ENCODE measurements at regions not wholly inside any gene's neighbourhood (a gene's known extent, or its start where the extent isn't known, plus 50 kb on each side); places are given as distances from the start of the nearest gene placed in this dataset.
"Not testable (repeated sequence)": the region's sequence is repeated elsewhere in the genome, so short reads cannot be mapped to it uniquely, and the experiment has no call there.

DNA sequence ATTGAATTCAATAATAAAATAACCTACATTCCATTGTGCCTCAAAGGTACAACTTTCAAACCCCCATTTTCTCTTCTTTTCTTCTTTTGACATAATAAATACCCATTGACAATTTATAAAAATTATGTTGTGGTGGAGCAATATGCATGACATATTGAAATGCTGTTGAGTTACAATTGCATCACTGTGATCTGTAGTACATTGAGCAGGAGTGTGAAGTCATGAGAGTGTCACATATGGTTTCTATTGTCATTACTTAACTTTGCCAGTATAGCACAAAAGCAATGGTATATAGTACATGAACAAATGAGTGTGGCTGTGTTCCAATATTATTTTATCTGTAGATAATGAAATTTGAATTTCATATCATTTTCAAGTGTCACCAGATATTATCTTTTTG lies 441.3 kb downstream of the GJA1 start:
- DNase-seq (ENCODE audit: low spot score), result no peak

DNA sequence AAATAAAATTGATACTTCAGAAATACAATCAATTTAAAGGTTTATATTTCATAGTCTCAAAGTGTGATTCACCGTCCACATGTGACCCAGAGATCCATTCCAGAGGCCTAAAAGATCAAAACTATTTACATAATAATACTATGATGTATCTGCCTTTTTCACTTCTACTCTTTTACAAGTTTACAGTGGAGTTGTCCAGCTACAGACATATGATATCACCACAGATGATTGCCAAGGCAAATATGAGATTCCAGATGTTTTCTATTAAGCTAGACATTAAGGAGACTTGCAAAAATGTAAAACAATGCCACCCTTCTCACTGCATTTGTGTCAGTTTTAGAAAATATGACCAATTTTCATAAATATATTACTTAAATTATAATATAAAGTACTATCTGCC lies 443.7 kb downstream of the GJA1 start:
- DNase-seq (ENCODE audit: low spot score), result no peak

DNA sequence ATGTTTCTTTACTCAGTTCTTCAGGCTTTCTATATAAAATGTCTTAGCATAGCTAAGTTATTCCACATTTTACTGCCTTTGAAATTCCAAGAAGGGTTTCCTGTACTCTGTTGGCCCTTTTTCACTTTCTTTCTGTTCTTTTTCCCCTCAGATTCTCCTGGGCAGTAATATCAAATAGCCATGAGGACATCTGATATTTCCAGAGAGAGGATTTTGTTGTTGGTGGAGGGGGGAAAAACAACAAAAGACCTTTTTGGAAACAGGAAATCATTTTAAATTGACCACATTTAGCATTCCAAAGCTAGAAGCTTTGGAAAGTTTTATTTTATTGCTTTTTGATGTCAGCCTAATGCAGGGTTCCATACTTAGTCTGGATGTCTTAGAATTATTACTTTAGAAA lies 445.4 kb downstream of the GJA1 start:
- no peak for DNase-seq (ENCODE audit: low spot score)

DNA sequence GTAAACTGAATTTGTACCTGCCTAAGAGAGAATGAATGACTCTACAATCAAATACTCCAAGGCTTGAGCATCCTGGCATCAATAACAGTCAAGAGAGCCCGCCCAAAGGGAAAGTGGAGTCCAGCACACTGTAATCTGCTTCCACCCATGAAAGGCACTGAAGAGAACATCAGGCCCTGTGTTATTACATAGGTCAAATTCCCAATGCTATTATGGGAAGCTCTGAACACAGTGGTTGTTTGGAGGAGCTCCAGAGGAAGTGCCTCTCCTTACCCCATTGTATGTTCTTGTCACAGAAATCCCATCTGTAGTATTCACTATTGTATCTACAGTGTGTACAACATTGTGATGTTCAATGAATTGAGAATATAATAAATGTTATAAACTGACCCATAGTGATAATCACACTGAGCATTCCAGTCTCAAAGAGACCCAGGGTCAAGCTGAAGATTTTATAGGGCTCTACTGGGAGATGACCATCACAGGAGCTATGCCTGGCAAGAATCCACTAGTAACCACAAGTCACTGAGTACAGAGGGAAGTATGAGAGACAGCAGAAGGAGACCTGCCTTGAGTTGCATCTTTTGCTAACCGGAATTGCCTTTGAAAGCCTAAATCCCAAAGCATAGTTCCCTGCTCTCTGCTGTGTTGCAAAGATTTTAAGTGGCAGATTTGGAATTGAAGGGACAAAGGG lies 446.7 kb downstream of the GJA1 start:
- DNase-seq (ENCODE audit: low spot score), result no peak

DNA sequence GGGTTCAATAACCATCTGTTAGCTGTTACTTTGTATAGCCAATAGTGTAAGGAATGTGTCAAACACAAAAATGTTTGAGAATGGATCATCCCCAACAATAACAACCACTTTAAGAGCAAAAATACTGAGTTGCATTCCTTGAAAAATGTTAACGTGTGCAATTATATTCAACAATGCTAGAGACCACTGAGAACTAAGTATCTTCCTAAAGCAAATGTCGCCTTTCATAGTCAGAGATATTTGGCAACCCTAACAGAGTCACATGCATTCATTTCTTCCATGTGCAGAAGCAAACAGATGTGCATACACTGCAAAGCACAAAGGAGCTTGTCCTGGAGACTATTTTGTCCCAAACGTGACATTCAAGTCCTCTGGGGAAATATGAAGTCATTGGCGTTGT lies 448.6 kb downstream of the GJA1 start:
- no peak for DNase-seq (ENCODE audit: low spot score)

DNA sequence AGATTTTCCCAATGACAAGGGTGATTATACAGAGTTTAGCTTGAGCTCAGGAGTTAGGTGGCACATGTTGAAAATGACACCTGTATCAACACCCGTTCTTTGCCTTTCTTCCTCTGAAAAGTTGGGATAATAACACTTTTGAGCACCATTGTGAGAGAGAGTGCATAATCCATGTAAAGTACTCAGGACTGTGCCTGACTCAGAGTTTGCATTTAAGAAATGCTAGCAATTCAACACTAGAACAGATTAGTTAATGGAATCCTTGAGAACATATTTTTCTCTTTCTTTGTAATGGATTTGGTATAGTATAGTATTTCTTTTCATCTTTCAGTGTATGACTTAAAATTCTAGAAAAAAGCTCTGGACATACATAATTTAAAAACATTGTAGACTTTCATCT lies 449.2 kb downstream of the GJA1 start:
- no peak for DNase-seq (ENCODE audit: low spot score)

DNA sequence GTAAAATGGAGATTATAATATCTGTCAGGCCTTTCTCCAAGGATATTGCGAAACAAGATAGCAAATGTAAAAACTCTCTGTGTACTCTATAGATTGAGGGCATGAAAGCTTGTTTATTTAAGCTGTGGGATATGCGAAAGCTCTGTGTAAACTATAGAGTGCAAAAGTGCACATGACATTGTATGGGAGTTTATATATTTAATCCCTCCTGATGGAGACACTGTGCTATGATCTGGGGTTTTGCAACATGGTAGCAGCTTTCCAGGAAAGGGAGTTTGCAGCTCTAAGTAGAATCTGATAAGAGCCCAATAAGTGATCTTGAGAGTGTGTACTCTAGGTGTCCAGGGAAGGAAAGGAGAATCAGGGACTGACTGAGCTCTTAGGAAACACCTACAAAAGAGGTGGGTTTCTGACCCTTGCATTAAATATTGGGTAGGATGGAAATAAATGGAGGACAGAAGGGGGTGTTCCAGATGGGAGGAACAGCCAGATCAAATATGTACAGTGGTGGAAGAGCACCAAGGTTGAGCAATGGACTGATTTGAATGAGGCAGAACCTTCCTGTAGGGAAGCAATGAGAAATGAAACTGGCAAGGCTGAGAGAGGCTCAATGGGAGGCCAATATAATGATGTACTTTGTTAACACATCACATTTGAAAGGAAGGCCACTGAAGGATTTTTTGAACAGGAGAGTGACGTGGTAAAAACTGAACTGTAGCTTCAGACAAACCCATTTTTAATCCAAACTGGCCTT lies 450.1 kb downstream of the GJA1 start:
- DNase-seq (ENCODE audit: low spot score), result no peak

DNA sequence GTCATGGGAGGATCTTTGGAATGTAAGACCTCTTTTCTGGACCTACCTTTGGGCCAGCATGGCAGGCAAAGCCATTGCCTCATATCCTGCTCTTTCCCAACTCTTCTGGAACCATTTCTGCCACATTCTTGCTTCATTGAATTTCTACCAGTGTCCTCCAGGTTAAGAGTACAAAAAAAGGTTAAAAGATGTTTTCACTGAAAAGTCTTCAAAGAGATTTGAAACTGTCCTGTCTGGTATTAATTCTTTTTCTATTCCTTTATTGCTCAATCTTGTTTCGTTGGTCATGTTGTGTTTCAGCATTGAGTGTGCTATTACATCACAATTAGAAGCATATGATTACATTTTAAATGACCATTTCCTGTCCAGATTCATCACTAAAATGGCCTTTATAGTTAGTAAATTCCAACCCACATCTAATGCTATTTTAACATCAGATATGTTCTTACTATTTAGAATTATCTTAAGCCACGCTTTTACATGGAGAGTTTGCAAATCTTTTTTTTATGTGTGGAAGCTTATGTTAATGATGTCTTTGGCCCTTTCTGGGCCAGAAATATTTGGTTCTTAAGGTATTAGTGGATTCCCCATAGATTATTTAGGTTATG lies 450.9 kb downstream of the GJA1 start:
- DNase-seq (ENCODE audit: low spot score), result no peak

DNA sequence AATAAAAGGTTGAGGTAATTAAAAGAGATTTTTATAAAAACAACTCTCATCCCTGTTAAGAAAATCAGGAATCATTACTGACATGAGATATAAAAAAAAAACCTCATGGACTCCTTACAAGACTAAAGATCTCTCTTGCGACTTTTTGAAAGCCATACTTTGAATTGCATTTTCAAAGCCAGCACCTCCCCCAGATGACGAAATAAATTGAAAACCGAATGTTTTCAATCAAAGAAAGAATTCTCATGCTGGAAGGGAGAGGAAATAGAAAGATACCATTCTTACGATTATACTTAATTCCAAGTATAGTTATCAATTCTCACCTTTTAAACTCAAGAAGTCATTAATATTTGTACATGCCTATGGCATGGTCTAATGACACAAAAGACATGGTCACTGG lies 452.3 kb downstream of the GJA1 start:
- no peak for DNase-seq (ENCODE audit: low spot score)

DNA sequence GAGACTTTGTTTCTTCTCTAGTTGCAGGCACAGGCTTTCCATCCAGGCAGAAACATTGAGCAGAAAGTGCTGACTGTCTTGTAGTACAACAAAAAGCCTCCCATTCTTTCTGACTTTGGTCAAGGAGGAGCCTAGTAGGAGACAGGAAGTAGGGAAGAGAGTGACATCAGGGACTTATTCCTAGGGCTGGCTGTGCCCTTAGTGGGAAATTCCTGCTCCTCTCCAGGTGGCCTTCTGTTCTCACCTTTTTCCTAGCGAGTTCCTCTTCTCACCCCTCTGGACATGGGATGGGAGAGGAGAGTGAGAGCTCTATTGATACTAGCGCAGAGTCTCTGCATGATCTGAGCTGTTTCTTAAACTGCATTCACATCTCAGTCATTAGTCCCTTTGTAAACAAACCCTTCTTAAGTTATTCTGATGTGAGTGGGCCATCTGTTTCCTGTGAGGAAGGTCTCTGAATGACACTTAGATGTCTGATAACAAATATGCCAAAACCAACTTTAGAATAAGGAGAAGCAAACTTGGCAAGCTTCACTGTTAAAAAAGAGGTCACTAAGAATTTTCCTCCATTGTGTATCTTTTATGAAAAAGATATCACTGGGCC lies 455.0 kb downstream of the GJA1 start:
- DNase-seq (ENCODE audit: low spot score), result no peak

DNA sequence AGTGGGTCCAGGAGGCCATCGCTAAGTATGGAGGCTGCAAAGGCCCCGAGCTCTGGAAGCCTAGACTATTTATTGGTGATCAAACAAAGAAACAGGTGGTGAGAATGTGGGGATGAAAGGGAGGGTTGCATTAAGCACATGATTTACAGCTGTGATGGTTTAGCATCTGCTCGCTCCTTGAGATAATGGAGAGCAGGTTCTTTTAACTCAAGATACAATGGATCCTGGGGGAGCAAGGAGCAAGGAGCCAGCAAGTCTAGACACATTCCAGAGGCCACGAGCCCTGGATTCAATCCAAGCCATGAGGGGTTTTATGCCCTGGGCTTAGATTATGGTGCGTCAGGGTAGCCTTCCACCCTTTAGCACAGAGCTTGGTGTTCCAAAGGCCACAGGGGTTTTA lies 460.3 kb downstream of the GJA1 start:
- not testable (repeated sequence) for DNase-seq (ENCODE audit: low spot score)

DNA sequence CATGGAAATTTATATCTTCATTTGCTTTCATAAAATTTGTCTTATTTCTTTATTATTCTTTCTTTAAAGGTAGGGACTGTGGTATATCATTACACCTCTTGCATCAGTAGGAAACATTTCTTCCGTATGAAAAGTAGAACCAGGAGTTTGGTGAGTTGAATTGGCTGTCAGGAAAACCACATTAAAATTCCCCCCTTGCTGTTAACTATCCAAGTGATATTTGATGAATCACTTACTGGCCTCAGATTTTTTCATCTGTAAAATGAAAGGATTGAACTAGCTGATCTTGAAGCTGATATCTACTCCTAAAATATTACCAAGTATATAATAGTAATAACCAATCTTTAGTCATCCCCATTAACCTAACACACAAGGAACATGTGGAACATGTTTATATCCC lies 460.9 kb downstream of the GJA1 start:
- no peak for DNase-seq (ENCODE audit: low spot score)

DNA sequence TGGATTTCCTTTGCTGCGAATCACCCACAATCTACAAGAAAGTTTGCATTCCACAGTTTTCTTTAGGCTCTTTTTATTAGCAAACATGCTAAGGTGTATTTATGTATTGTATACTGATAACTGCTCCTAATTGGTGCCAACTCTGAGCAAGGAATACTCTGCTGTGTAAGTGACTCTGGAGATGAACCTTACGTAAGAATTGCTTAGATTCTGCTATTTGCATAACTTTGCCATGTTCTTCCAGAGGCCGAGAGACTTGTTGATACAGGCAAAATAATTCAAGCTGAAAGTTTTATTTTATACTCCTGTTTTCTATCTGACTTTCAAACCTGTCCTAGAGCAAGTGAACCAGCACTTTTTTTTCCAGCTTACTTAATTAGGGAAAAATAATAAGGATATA lies 461.3 kb downstream of the GJA1 start:
- DNase-seq (ENCODE audit: low spot score), result no peak

DNA sequence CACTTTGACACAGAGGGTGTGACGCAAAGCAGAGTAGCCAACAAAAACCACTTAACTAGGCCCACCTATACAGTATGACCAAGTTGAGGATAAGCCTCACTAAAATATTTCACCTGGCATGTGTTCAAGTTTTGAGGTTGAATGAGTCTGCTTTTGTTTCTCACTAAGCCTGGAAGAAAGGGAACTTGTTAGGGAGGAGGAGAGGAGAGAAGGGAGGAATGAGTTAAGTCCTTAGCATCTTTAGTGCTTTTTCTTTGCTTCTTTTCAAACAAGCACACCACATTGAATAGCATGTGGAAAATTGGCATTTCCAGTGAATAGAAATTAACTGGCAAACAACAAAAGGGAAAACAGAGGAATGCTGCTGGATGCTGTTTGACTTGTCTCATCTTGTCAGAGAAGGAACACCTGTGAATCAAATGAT lies 461.9 kb downstream of the GJA1 start:
- no peak for DNase-seq (ENCODE audit: low spot score)

DNA sequence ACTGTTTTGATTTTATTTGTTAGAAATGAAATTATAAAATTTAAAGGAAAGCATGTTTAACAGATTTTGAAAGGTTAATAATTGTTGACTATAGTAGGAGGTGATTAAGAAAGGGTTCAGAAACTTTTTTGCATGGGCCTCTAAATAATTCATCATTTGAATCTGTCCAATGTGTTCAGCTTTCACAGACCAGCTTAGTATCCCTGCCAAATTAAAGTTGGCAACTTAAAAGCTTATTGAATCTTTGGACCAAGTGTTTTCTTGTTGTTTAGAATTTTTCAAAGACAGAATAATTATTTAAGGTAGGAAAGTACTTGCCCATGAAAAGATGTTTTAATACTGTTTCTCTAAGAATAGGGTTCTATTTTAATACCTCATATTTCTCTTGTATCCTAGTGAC lies 466.0 kb downstream of the GJA1 start:
- DNase-seq (ENCODE audit: low spot score), result no peak

DNA sequence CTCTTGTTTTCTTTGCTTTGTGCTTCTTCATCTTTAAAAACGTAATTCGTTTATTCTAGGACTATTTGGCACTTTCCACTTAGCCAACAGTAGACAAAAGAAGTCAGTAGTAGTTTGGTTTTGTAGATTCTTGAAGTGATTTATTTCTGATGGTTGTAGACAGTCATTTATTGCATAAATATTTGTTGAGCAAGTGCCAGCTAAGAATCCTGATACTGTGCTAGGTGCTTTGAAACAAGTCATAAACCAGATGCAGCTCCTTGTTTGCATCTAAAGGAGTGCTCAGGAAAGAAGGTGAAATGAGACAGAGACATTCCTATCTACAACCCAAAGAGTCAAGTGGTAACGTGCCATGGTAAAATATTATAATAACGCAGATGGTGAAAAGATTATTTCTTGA lies 469.1 kb downstream of the GJA1 start:
- DNase-seq (ENCODE audit: low spot score), result no peak

DNA sequence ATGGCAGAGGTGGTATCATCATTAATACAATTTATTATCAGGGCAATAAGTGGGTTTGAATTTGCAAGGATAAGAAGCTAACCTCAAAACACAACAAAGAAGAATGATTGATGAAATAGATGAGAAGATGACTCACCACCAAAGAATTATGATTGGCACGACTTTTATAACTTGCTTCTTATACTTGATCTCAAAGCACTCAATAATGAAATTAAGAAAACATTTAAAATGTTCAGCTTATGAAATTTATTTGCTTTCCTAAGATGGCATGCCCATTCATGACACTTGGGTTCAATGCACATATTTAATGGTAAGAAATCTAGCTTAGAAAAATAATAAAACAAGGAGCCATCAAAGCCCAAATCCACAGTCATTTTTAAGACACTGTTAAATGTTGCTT lies 477.5 kb downstream of the GJA1 start:
- DNase-seq (ENCODE audit: low spot score), result no peak

DNA sequence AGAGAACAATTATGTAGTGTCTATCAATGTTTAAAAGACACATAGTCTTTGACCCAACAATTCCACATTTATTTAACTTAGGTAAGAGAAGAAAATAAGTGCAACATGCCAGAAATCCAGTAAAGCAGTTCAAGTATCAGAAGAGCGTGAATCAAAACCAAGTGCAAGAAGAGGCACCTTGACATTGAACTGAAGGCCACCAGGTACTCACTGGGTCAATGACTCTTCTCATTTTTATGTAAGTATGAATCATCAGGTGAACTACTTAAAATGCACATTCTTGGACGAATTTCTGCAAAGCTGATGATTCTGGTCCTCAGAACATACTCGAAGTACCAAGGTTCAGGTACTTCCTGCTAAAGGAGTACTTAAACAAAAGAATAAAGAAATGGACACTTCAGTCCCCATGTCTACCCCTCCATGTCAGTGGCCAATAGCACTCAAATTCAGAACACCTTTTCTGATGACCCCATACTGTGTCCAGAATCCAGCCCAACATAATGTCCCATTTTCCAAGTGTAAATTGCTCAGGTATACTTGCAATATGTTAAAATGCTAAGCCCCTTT lies 481.9 kb downstream of the GJA1 start:
- no peak for DNase-seq (ENCODE audit: low spot score)

DNA sequence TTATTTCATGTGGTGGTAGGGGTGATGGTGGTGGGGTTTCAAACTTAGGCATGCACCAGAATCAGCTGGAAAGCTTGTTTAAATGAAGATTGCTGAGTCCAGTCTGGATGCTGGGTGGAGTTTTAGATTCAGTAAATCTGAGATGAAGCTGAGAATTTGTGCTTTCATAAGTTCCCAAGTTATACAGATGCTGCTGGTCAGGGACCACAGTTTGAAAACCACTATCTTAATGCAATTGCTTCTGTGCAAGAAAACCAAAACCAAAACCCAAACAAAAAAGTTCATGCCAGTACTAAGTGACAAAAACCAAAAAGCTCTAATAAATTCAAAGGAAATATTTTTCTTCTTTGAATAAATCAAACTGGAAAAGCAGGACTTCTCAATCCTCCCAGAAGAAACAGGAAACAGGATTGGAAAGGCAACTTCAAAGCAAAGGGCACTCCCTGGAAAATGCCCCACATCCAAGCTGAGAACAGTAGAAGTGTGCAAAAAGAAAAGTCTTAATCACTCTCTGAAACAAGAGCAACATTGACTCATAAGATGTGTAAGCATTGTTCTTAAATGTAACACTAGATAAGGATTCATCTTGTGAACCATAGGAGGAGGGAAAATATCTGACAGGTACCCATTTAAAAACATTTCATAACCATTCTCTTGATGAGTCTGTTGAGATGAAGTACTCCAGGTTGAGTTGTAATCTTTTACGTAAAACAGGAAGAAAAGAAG lies 481.5 kb upstream of the HSF2 start:
- no peak for DNase-seq (ENCODE audit: low spot score)

DNA sequence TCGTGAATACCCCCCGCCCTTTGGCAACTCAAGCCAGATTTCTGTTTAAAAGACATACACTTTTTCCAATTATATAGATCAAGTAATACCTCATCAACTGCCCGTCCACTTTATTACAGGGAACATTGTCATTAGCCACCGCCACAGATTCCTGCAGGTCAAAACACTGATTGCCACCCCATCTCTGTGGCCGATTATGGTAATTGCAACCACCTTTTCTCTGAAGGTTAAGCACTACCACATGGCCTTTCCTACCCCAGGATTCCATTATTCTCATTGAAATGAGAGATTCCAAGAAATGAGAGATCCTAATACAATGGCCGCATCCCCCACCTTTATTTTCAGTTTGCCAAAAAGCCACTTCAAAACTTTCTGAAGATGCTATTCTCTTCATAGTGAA lies 478.8 kb upstream of the HSF2 start:
- no peak for DNase-seq (ENCODE audit: low spot score)

DNA sequence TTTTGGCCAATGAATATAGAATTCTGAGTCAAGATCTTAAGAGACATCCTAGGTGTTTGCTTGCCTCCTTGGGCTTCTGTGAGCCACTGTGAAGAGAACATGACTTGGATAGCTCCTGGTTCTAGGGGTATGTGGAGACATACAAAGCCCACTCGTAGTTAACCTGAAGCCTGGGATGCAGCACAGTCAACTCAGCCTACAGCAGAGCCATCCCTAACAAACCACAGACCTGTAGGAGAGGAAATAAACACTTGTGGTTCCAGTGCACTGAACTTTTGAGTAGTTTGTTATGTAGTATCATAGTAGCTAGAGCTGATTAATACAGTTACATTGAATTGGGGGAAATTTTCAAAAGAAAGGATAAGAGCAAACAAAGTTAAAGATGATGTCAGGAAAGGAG lies 474.4 kb upstream of the HSF2 start:
- no peak for DNase-seq (ENCODE audit: low spot score)

All from RKO (cell line).